GM12801 (cell line): ENCODE measurements at regions not wholly inside any gene's neighbourhood (a gene's known extent, or its start where the extent isn't known, plus 50 kb on each side); places are given as distances from the start of the nearest gene placed in this dataset.

ENCODE experiments used
- TF ChIP-seq, protein P1 (sequence below): IDR thresholded peaks from one replicate; pipeline ENCODE4 v1.5.1; 2011; ENCODE audit warnings: control low read depth; ENCODE audit not compliant: insufficient read length; ENCODE audit errors: extremely low read depth

GRCh38 chr19:30609656-30610270 is 237.6 kb downstream of the ZNF536 start:
- TF ChIP-seq, protein P1, sequence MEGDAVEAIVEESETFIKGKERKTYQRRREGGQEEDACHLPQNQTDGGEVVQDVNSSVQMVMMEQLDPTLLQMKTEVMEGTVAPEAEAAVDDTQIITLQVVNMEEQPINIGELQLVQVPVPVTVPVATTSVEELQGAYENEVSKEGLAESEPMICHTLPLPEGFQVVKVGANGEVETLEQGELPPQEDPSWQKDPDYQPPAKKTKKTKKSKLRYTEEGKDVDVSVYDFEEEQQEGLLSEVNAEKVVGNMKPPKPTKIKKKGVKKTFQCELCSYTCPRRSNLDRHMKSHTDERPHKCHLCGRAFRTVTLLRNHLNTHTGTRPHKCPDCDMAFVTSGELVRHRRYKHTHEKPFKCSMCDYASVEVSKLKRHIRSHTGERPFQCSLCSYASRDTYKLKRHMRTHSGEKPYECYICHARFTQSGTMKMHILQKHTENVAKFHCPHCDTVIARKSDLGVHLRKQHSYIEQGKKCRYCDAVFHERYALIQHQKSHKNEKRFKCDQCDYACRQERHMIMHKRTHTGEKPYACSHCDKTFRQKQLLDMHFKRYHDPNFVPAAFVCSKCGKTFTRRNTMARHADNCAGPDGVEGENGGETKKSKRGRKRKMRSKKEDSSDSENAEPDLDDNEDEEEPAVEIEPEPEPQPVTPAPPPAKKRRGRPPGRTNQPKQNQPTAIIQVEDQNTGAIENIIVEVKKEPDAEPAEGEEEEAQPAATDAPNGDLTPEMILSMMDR = no peak

DNA sequence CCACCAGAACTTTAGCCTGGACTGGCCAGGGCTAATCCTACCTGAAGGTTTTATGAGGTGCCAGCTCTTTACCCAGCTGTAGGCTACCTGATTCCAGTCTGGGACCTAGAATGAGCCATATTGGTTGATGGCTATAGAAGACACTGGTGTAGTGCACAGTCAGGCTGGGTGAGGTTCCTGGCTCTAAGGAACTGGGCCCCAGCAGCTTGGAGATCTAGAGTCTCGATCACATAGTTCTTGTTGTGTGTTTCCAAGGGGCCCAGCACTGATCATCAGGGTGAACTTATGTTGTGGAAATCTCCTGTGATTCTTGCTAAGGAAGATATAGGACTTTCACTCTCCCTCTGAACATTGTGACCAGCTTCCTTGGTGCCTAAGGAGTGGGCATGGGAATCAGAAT is 236.3 kb downstream of the ZNF536 start:
- TF ChIP-seq, protein P1 = no peak
